ENCODE measurements at regions not wholly inside any gene's neighbourhood (a gene's known extent, or its start where the extent isn't known, plus 50 kb on each side); places are given as distances from the start of the nearest gene placed in this dataset.

DNA sequence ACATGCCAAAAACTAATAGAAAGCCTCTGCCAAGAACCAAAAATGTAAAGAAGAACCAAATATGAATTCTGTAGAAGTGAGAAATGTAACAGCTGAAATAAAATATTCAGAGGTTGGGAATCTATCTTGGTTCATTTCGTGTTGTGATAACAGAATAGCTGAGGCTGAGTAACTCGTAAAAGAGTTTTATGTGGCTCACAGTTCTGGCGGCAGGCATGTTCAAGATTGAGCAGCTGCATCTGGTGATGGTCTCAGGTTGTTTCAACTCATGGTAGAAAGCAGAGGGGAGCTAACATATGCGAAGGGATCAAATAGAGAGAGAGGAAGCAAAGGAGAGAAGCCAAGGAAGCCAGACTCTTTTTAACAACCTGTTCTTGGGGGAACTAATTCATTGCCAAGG, 717.2 kb downstream of the TNS3 start:
- intact Hi-C loops (cut with DNase I), result no loop called here
- WGBS, 2 donors, result 61 to 69% methylated on average over 4 of the region's 4 CpGs
- no peaks in the 10 kb centered on the region for H3K9me3 ChIP-seq
- no peak overlapping the region for H3K27ac ChIP-seq
- H3K27me3 ChIP-seq, result no peaks in the 10 kb centered on the region
- ATAC-seq, result peak in 1 of 4 donors; percentile 19
- H3K36me3 ChIP-seq, result no peaks in the 10 kb centered on the region
- TF ChIP-seq, protein P1, sequence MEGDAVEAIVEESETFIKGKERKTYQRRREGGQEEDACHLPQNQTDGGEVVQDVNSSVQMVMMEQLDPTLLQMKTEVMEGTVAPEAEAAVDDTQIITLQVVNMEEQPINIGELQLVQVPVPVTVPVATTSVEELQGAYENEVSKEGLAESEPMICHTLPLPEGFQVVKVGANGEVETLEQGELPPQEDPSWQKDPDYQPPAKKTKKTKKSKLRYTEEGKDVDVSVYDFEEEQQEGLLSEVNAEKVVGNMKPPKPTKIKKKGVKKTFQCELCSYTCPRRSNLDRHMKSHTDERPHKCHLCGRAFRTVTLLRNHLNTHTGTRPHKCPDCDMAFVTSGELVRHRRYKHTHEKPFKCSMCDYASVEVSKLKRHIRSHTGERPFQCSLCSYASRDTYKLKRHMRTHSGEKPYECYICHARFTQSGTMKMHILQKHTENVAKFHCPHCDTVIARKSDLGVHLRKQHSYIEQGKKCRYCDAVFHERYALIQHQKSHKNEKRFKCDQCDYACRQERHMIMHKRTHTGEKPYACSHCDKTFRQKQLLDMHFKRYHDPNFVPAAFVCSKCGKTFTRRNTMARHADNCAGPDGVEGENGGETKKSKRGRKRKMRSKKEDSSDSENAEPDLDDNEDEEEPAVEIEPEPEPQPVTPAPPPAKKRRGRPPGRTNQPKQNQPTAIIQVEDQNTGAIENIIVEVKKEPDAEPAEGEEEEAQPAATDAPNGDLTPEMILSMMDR (IDR thresholded peaks at IDR 0.05), result no peak
- no peak overlapping the region for H3K4me3 ChIP-seq
- DNase-seq, result no peak
- no peak for FAIRE-seq
- H3K4me1 ChIP-seq, result no peaks in the 10 kb centered on the region

DNA sequence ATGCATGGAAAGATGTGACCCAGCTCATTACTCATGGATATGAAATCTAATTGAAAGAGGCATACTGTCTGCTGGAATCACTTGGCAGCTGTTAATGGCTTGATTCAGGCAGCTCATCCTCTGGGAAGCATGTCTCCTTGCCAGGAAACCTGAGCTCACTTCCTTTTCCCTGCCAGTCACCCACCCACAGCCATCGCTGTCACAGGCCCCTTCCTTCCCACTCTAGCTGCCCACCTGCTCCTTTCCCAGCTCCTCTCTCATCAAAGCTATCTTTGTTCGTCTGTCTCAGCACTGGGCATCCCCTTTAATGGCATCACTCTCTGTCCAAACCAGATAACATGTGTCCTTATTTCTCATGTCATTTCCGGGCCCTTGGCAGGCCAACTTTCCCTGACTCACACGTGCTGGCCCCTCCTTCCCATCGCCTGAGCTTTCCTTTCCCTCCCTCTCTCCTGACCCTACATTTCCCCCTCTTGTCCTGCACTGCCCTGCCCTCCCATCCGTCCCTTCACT, 721.9 kb downstream of the TNS3 start:
- DNase-seq (no peak), ATAC-seq (no peak), FAIRE-seq (no peak)
- 54 to 57% methylated on average over 5 to 6 of the region's 6 CpGs for WGBS, 2 donors
- Histone ChIP-seq H3K36me3 (no peaks in the 10 kb centered on the region), H3K4me1 (no peaks in the 10 kb centered on the region), H3K27ac (no peak overlapping the region), H3K4me3 (no peak overlapping the region), H3K9me3 (no peaks in the 10 kb centered on the region), H3K27me3 (no peaks in the 10 kb centered on the region)
- TF ChIP-seq, protein P1 (IDR thresholded peaks at IDR 0.05), result no peak
- intact Hi-C loops (cut with DNase I), result no loop called here

DNA sequence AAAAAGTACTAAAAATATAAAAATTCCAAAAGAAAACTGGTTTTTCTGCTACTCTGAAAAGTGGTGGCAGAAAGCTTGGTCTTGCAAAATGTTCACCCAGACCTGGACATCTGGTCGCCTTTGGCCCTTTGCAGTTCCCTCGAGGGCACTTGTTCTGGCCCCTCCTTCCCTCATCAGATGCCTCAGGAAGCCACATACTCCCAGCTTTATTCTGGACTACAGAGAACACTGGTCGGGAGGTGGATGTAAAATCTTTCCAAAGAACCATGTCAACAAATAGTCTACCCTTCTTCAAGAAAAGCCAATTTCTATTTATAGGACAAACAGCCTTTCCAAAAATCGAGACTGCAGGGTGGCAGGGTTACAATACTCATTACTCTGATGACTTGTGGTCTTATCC, 726.1 kb downstream of the TNS3 start:
- no peaks in the 10 kb centered on the region for H3K27me3 ChIP-seq
- H3K4me3 ChIP-seq, result no peak overlapping the region
- no peaks in the 10 kb centered on the region for H3K36me3 ChIP-seq
- 38 to 51% methylated on average over 4 of the region's 4 CpGs for WGBS, 2 donors
- no peak overlapping the region for H3K27ac ChIP-seq
- H3K4me1 ChIP-seq, result no peaks in the 10 kb centered on the region
- DNase-seq (no peak), FAIRE-seq (no peak), ATAC-seq (no peak)
- TF ChIP-seq, protein P1 (IDR thresholded peaks at IDR 0.05), result no peak
- intact Hi-C loops (cut with DNase I), result no loop called here
- no peaks in the 10 kb centered on the region for H3K9me3 ChIP-seq

DNA sequence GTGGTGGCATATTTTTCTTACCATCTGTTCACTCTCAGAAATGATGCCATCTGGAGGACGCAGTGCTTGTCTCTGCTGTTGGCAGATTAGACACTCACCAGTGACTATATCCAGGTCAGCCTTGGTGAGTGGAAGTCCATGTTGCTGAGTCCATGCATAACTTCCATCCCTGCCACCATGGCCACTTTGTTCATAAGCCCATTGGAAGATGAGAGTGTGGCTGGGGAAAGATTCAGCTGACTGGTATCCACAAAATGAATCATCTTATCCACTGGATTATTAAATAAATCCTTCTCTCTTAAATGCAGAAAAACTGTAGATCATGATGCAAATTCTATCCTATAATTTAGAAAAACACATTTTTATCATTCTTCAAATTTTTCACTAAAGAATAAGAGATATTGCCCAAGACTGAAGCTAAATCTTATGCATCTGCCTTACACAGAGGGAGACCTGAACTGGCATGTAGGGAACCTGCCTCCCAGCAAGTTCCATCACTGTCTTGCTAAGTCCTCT, 726.9 kb downstream of the TNS3 start:
- Histone ChIP-seq H3K4me3 (no peak overlapping the region), H3K4me1 (no peaks in the 10 kb centered on the region), H3K9me3 (no peaks in the 10 kb centered on the region), H3K27me3 (no peaks in the 10 kb centered on the region), H3K27ac (no peak overlapping the region), H3K36me3 (no peaks in the 10 kb centered on the region)
- DNase-seq (no peak), FAIRE-seq (no peak), ATAC-seq (no peak)
- TF ChIP-seq, protein P1 (IDR thresholded peaks at IDR 0.05), result no peak
- intact Hi-C loops (cut with DNase I), result no loop called here
- whole genome bisulfite sequencing, 2 donors, result 33 to 50% methylated on average over 1 of the region's 1 CpG

DNA sequence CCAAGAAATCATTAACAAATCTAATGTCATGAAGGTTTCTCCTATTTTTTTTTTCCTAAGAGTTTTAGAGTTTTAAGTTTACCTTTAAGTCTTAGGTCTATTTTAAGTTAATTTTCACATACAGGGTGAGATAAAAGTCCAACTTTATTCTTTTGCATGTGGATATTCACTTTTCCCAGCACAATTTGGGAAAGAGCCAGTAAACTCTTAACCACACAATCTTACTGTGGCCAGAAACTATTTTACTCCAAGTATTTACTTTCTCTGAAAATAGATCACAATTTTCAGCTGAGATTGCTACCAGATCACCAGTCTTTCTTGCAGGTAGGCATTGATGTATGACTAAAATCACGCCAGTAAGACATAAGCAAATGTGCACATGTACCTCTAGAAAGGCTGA, 728.5 kb downstream of the TNS3 start:
- TF ChIP-seq, protein P1 (IDR thresholded peaks at IDR 0.05), result no peak
- intact Hi-C loops (cut with DNase I), result no loop called here
- DNase-seq (no peak), FAIRE-seq (no peak), ATAC-seq (no peak)
- H3K27me3 ChIP-seq, result no peaks in the 10 kb centered on the region
- H3K9me3 ChIP-seq, result no peaks in the 10 kb centered on the region
- H3K4me3 ChIP-seq, result no peak overlapping the region
- no peak overlapping the region for H3K27ac ChIP-seq
- 26 to 65% methylated on average over 1 of the region's 1 CpG for WGBS, 2 donors
- H3K36me3 ChIP-seq, result no peaks in the 10 kb centered on the region
- no peaks in the 10 kb centered on the region for H3K4me1 ChIP-seq
